GM23248 (cell line): ENCODE measurements at regions not wholly inside any gene's neighbourhood (a gene's known extent, or its start where the extent isn't known, plus 50 kb on each side); places are given as distances from the start of the nearest gene placed in this dataset.

Experiments used
- DNase-seq: peaks from one replicate; pipeline ENCODE4 v3.0.0-alpha.2; 2015
- H2AFZ ChIP-seq: fragments of 200-600 bp; sonication (generic); 2 replicates; pipeline ENCODE4 v1.6.1; 2016; ENCODE audit warnings: antibody characterized with exemption
- H3F3A ChIP-seq: fragments of 200-600 bp; sonication (generic); 2 replicates; pipeline ENCODE4 v1.6.1; 2016; ENCODE audit warnings: mild to moderate bottlenecking, antibody characterized with exemption, mixed run types; ENCODE audit not compliant: insufficient read depth
- H3K27ac ChIP-seq: fragments of 200-600 bp; sonication (generic); 2 replicates; pipeline ENCODE4 v1.5.1; 2016; ENCODE audit warnings: mild to moderate bottlenecking
- H3K27me3 ChIP-seq: fragments of 200-600 bp; sonication (generic); replicated peaks from 2 replicates; pipeline ENCODE4 v1.6.1; 2016; ENCODE audit warnings: mild to moderate bottlenecking; ENCODE audit not compliant: insufficient read depth
- H3K36me3 ChIP-seq: fragments of 200-600 bp; sonication (generic); 2 replicates; pipeline ENCODE4 v1.6.1; 2016; ENCODE audit warnings: low read depth, mild to moderate bottlenecking
- H3K4me1 ChIP-seq: fragments of 200-600 bp; sonication (generic); 2 replicates; pipeline ENCODE4 v1.6.1; 2016; ENCODE audit warnings: mild to moderate bottlenecking; ENCODE audit not compliant: insufficient read depth
- H3K4me2 ChIP-seq: fragments of 200-600 bp; sonication (generic); one replicate; pipeline ENCODE4 v1.6.1; 2016; ENCODE audit warnings: mild to moderate bottlenecking; ENCODE audit not compliant: unreplicated experiment
- H3K4me3 ChIP-seq: fragments of 200-600 bp; sonication (generic); 2 replicates; pipeline ENCODE4 v1.5.1; 2016; ENCODE audit warnings: mild to moderate bottlenecking
- H3K79me2 ChIP-seq: fragments of 200-600 bp; sonication (generic); 2 replicates; pipeline ENCODE4 v1.6.1; 2016; ENCODE audit warnings: mild to moderate bottlenecking; ENCODE audit not compliant: insufficient read depth
- H3K9ac ChIP-seq: fragments of 200-600 bp; sonication (generic); 2 replicates; pipeline ENCODE4 v1.6.1; 2016; ENCODE audit warnings: mild to moderate bottlenecking
- H3K9me2 ChIP-seq: fragments of 200-600 bp; sonication (generic); 2 replicates; pipeline ENCODE4 v1.6.1; 2016; ENCODE audit warnings: mixed run types, mild to moderate bottlenecking, moderate library complexity; ENCODE audit not compliant: insufficient read depth
- H3K9me3 ChIP-seq: fragments of 200-600 bp; sonication (generic); one replicate; pipeline ENCODE4 v1.6.1; 2017; ENCODE audit warnings: low read depth
- H4K20me1 ChIP-seq: fragments of 200-600 bp; sonication (generic); 2 replicates; pipeline ENCODE4 v1.6.0; 2016; ENCODE audit not compliant: insufficient read depth
- EZH2 ChIP-seq: fragments of 200-600 bp; sonication (generic); IDR thresholded peaks from 2 replicates; pipeline ENCODE4 v1.6.1; 2018; ENCODE audit warnings: antibody characterized with exemption, mild to moderate bottlenecking; ENCODE audit not compliant: insufficient read depth, poor library complexity, severe bottlenecking
- EZH2phosphoT487 ChIP-seq: fragments of 200-600 bp; sonication (generic); IDR thresholded peaks from 2 replicates; pipeline ENCODE4 v1.6.1; 2018; ENCODE audit warnings: antibody characterized with exemption, moderate library complexity, mild to moderate bottlenecking, low read depth; ENCODE audit not compliant: insufficient read depth
- WGBS, 2 experiments: methylation state at CpG; one replicate each; pipeline ENCODE4 v1.1.6; 2015 to 2017; ENCODE audit warnings: low lambda C conversion rate in 2 of 2, low coverage in 1 of 2; ENCODE audit errors: missing lambda C conversion rate in 2 of 2; 5-methylcytosine and 5-hydroxymethylcytosine counted together
- in situ Hi-C: fragments of 300-500 bp; cut with MboI; formaldehyde crosslinking; loops from 2 replicates; pipeline ENCODE4 v1.15.0; 2020

- Histone ChIP-seq H4K20me1 (no peaks in the 10 kb centered on the region), H3K4me1 (peaks cover 33% of the 10 kb centered on the region), H3K27me3 (no peaks in the 10 kb centered on the region), H3K27ac (peak overlapping the region; percentile 34; the same call in 1 of the 2 replicates), H3F3A (peaks cover 23% of the 10 kb centered on the region), H3K36me3 (no peaks in the 10 kb centered on the region), H3K4me3 (no peak overlapping the region), H3K4me2 (peak overlapping the region; percentile 7), H3K9me3 (no peaks in the 10 kb centered on the region), H3K9me2 (no peaks in the 10 kb centered on the region), H3K9ac (no peak overlapping the region), H2AFZ (no peak overlapping the region), H3K79me2 (no peaks in the 10 kb centered on the region)
- 80 to 89% methylated on average over 2 of the region's 2 CpGs for WGBS, 2 experiments
- in situ Hi-C loops, result no loop called here
- no peak for DNase-seq
- TF ChIP-seq EZH2phosphoT487, result no peak
- no peak for TF ChIP-seq EZH2
These were observed 208.9 kb upstream of the PRSS1 start for GRCh38 chr7:142540371-142540770.

DNA sequence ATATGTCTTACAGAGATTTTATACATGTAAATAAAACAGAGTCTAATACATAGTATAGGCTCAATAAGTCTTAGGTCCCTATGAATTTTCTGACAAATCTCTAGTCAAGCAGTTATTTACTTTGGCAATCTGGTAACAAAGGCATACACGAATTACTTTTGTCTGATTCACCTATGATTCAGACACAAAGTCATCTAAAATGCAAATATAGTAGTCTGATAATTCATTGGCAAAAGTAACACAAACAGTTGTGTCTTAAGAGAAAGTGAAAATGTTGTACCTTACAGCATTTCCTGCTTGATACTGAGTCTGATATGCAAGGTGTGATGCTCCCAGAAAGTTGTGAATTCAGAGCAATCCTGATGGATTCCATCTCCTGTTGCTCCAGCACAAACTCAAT, 209.4 kb upstream of the PRSS1 start:
- in situ Hi-C loops, result no loop called here
- H3K9ac ChIP-seq, result no peak overlapping the region
- H3F3A ChIP-seq, result peaks cover 23% of the 10 kb centered on the region
- H3K4me2 ChIP-seq, result peak overlapping the region; percentile 7
- H3K4me1 ChIP-seq, result peaks cover 35% of the 10 kb centered on the region
- peak overlapping the region; percentile 34; the same call in 1 of the 2 replicates for H3K27ac ChIP-seq
- no peak for TF ChIP-seq EZH2phosphoT487
- no peak for TF ChIP-seq EZH2
- H3K4me3 ChIP-seq, result no peak overlapping the region
- no peaks in the 10 kb centered on the region for H3K36me3 ChIP-seq
- no peaks in the 10 kb centered on the region for H3K9me3 ChIP-seq
- peak; percentile 84 for DNase-seq
- H3K9me2 ChIP-seq, result no peaks in the 10 kb centered on the region
- no peaks in the 10 kb centered on the region for H3K79me2 ChIP-seq
- H4K20me1 ChIP-seq, result no peaks in the 10 kb centered on the region
- WGBS, 2 experiments, result 0% methylated on average over 1 of the region's 1 CpG
- no peaks in the 10 kb centered on the region for H3K27me3 ChIP-seq
- H2AFZ ChIP-seq, result no peak overlapping the region

DNA sequence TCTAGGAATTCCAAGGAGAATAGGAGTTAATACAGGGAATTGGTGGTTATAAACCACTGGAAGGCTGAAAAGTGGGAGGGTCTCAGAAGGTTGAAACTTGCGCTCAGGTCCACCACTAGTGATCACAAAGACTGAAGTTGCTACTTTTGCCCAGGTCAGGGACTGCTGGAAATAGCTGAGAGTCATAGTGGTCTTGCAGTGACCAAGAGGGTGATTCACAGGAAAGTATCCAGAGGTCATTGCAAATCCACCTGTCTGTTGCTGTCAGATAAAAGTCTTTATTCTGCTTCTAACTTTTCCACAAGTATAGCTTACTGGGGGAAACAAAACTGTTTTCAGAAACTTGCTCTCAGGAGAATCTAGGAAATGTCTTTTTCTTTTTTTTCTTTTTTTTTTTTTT, 211.5 kb upstream of the PRSS1 start:
- Histone ChIP-seq H3K4me2 (no peak overlapping the region), H3K27me3 (no peaks in the 10 kb centered on the region), H3K4me1 (peaks cover 29% of the 10 kb centered on the region), H3K9me3 (no peaks in the 10 kb centered on the region), H3K27ac (no peak overlapping the region), H3K4me3 (no peak overlapping the region), H4K20me1 (no peaks in the 10 kb centered on the region), H3K36me3 (no peaks in the 10 kb centered on the region), H3F3A (peaks cover 17% of the 10 kb centered on the region), H3K79me2 (no peaks in the 10 kb centered on the region), H2AFZ (no peak overlapping the region), H3K9ac (no peak overlapping the region), H3K9me2 (no peaks in the 10 kb centered on the region)
- in situ Hi-C loops, result no loop called here
- WGBS, 2 experiments, result 100% methylated on average over 1 of the region's 1 CpG
- DNase-seq, result no peak
- no peak for TF ChIP-seq EZH2phosphoT487
- no peak for TF ChIP-seq EZH2

GRCh38 chr7:142535123-142535779, 214.0 kb upstream of the PRSS1 start:
- Histone ChIP-seq H3K4me3 (no peak overlapping the region), H3K27ac (no peak overlapping the region), H3K4me1 (peaks cover 23% of the 10 kb centered on the region), H3K9ac (no peak overlapping the region), H3K9me2 (no peaks in the 10 kb centered on the region), H3K36me3 (no peaks in the 10 kb centered on the region), H2AFZ (peak overlapping the region; percentile 31; the same call in 1 of the 2 replicates), H3K4me2 (peak overlapping the region; percentile 9), H4K20me1 (no peaks in the 10 kb centered on the region), H3K79me2 (no peaks in the 10 kb centered on the region), H3K27me3 (peaks cover under 1% of the 10 kb centered on the region; the same call in 1 of the 2 replicates), H3K9me3 (no peaks in the 10 kb centered on the region), H3F3A (peaks cover 10% of the 10 kb centered on the region)
- peak; percentile 86 for DNase-seq
- in situ Hi-C loops, result no loop called here
- TF ChIP-seq EZH2 (no peak), EZH2phosphoT487 (no peak)
- 7 to 11% methylated on average over 7 of the region's 7 CpGs for WGBS, 2 experiments

DNA sequence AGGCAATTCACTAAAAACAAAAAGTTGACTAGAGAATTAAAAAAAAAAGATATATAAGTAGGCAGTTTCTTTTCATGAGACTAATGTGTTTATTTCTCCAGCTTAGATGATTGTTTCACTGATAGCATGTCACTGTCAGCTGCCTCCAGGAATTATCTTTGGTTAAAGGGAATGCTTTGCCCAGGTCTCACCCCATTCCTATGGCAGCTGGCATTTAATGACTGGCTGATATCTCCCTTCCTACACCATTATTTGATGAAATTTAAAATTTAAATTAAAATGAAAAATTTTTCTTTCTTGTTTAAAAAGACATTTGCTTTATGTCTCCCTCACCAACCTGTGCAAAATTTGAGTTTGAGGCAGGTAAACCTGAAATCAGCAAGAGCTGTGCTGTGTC, 214.5 kb upstream of the PRSS1 start:
- H3K27ac ChIP-seq, result no peak overlapping the region

More for the DNA sequence above, 214.5 kb upstream of the PRSS1 start:
- Histone ChIP-seq H3K79me2 (no peaks in the 10 kb centered on the region), H2AFZ (no peak overlapping the region), H4K20me1 (no peaks in the 10 kb centered on the region), H3K4me3 (no peak overlapping the region), H3K9me3 (no peaks in the 10 kb centered on the region), H3K9me2 (no peaks in the 10 kb centered on the region), H3F3A (peaks cover 4% of the 10 kb centered on the region), H3K27me3 (peaks cover 5% of the 10 kb centered on the region; the same call in 1 of the 2 replicates), H3K4me1 (peaks cover 17% of the 10 kb centered on the region), H3K4me2 (no peak overlapping the region), H3K36me3 (no peaks in the 10 kb centered on the region), H3K9ac (no peak overlapping the region)
- TF ChIP-seq EZH2 (no peak), EZH2phosphoT487 (no peak)
- DNase-seq, result no peak
- in situ Hi-C loops, result no loop called here
